Tibial nerve (tissue), 4 donors: ENCODE measurements at regions not wholly inside any gene's neighbourhood (a gene's known extent, or its start where the extent isn't known, plus 50 kb on each side); places are given as distances from the start of the nearest gene placed in this dataset.

ENCODE experiments used
- DNase-seq, 2 donors: peaks; one replicate each; pipeline ENCODE4 v3.0.0-alpha.2; 2019; ENCODE audit warnings: low spot score in 2 of 2
- H3K27ac ChIP-seq, 4 donors: fragments of 200-600 bp; sonication (generic) in 3 of 4; one replicate each; pipeline ENCODE4 v1.5.1; 2017 to 2019; ENCODE audit warnings: mild to moderate bottlenecking in 1 of 4
- H3K27me3 ChIP-seq, 2 donors: fragments of 200-600 bp; sonication (generic) in 1 of 2; one replicate each; pipeline versions ENCODE4 v1.5.1 to v1.6.0; 2017 to 2019
- H3K36me3 ChIP-seq, 3 donors: fragments of 200-600 bp; sonication (generic); one replicate each; pipeline ENCODE4 v1.5.1; 2018 to 2019
- H3K4me1 ChIP-seq, 4 donors: fragments of 200-600 bp; sonication (generic) in 3 of 4; one replicate each; pipeline ENCODE4 v1.5.1; 2017 to 2019
- H3K4me3 ChIP-seq, 4 donors: fragments of 200-600 bp; sonication (generic) in 3 of 4; one replicate each; pipeline ENCODE4 v1.5.1; 2017 to 2019; ENCODE audit warnings: mild to moderate bottlenecking in 1 of 4, moderate library complexity in 1 of 4
- H3K9me3 ChIP-seq, 4 donors: fragments of 200-600 bp; sonication (generic) in 3 of 4; one replicate each; pipeline ENCODE4 v1.5.1; 2017 to 2019
- CTCF ChIP-seq, 5 experiments: fragments of 200-600 bp in 3 of 5; fragments of 450-650 bp in 2 of 5; sonication (generic) in 3 of 5; IDR thresholded peaks; one replicate each; pipeline ENCODE4 v1.5.1; 2016 to 2019; ENCODE audit warnings: antibody characterized with exemption in 5 of 5, mild to moderate bottlenecking in 3 of 5, moderate library complexity in 2 of 5
- EP300 ChIP-seq, 2 donors: sonication (generic); formaldehyde crosslinking; IDR thresholded peaks; one replicate each; pipeline ENCODE4 v1.6.1; 2017; ENCODE audit warnings: antibody characterized with exemption in 2 of 2, mild to moderate bottlenecking in 1 of 2
- POLR2A ChIP-seq, 2 donors: fragments of 450-650 bp; IDR thresholded peaks; one replicate each; pipeline ENCODE4 v1.6.1; 2017; ENCODE audit warnings: antibody characterized with exemption in 2 of 2, mild to moderate bottlenecking in 2 of 2, moderate library complexity in 2 of 2
- WGBS, 2 donors: methylation state at CpG; one replicate each; pipeline ENCODE4 v1.1.5; 2018; 5-methylcytosine and 5-hydroxymethylcytosine counted together

- no peak for DNase-seq
- 57 to 58% methylated on average over 7 of the region's 7 CpGs for WGBS, 2 donors
- Histone ChIP-seq H3K36me3 (no peaks in the 10 kb centered on the region), H3K4me1 (no peaks in the 10 kb centered on the region), H3K9me3 (no peaks in the 10 kb centered on the region), H3K4me3 (no peak overlapping the region), H3K27me3 (no peaks in the 10 kb centered on the region), H3K27ac (no peak overlapping the region)
- TF ChIP-seq CTCF (IDR thresholded peaks at IDR 0.05) (no peak), POLR2A (IDR thresholded peaks at IDR 0.05) (no peak)
Observed at GRCh38 chr5:72009280-72009679, 98.0 kb upstream of the MAP1B start.

GRCh38 chr5:72010430-72010829 is 96.8 kb upstream of the MAP1B start:
- H3K36me3 ChIP-seq = no peaks in the 10 kb centered on the region
- DNase-seq = no peak
- 86 to 88% methylated on average over 4 of the region's 4 CpGs for WGBS, 2 donors

GRCh38 chr5:72012906-72013305 is 94.4 kb upstream of the MAP1B start:
- TF ChIP-seq POLR2A (IDR thresholded peaks at IDR 0.05) (no peak), CTCF (IDR thresholded peaks at IDR 0.05) (no peak), EP300 (IDR thresholded peaks at IDR 0.05) (no peak)
- DNase-seq = no peak
- Histone ChIP-seq H3K9me3 (no peaks in the 10 kb centered on the region), H3K36me3 (no peaks in the 10 kb centered on the region), H3K27ac (no peak overlapping the region), H3K27me3 (no peaks in the 10 kb centered on the region), H3K4me3 (no peak overlapping the region), H3K4me1 (peaks cover 0 to 5% (median 0%) of the 10 kb centered on the region in 4 donors)
- 64 to 75% methylated on average over 4 of the region's 4 CpGs for WGBS, 2 donors

More at GRCh38 chr5:72010430-72010829, 96.8 kb upstream of the MAP1B start:
- H3K9me3 ChIP-seq = no peaks in the 10 kb centered on the region
- H3K27me3 ChIP-seq = no peaks in the 10 kb centered on the region
- H3K4me3 ChIP-seq = no peak overlapping the region
- H3K27ac ChIP-seq = no peak overlapping the region
- H3K4me1 ChIP-seq = peaks cover 0 to 5% (median 0%) of the 10 kb centered on the region in 4 donors
- TF ChIP-seq EP300 (IDR thresholded peaks at IDR 0.05) (no peak), POLR2A (IDR thresholded peaks at IDR 0.05) (no peak), CTCF (IDR thresholded peaks at IDR 0.05) (no peak)

- H3K27ac ChIP-seq = no peak overlapping the region
- H3K4me1 ChIP-seq = peaks cover 0 to 5% (median 0%) of the 10 kb centered on the region in 4 donors
- no peaks in the 10 kb centered on the region for H3K27me3 ChIP-seq
- 52 to 54% methylated on average over 10 of the region's 10 CpGs for WGBS, 2 donors
- TF ChIP-seq CTCF (IDR thresholded peaks at IDR 0.05) (no peak), EP300 (IDR thresholded peaks at IDR 0.05) (no peak)
- DNase-seq = no peak
- peaks cover 0 to 10% (median 0%) of the 10 kb centered on the region in 4 donors for H3K9me3 ChIP-seq
- no peaks in the 10 kb centered on the region for H3K36me3 ChIP-seq
- H3K4me3 ChIP-seq = no peak overlapping the region
Observed at GRCh38 chr5:72013766-72014624, 93.3 kb upstream of the MAP1B start.

- DNase-seq = no peak
- peaks cover 0 to 5% (median 0%) of the 10 kb centered on the region in 4 donors for H3K4me1 ChIP-seq
- no peaks in the 10 kb centered on the region for H3K27me3 ChIP-seq
- 25 to 34% methylated on average over 7 of the region's 7 CpGs for WGBS, 2 donors
- TF ChIP-seq EP300 (IDR thresholded peaks at IDR 0.05) (no peak), CTCF (IDR thresholded peaks at IDR 0.05) (no peak)
- no peak overlapping the region for H3K27ac ChIP-seq
- H3K9me3 ChIP-seq = peaks cover 0 to 13% (median 0%) of the 10 kb centered on the region in 4 donors
- no peaks in the 10 kb centered on the region for H3K36me3 ChIP-seq
- no peak overlapping the region for H3K4me3 ChIP-seq
Observed at GRCh38 chr5:72015103-72015548, 92.1 kb upstream of the MAP1B start.
